HAP-1 (cell line): ENCODE measurements at regions not wholly inside any gene's neighbourhood (a gene's known extent, or its start where the extent isn't known, plus 50 kb on each side); places are given as distances from the start of the nearest gene placed in this dataset.

Source experiments
- DNase-seq, 2 experiments: peaks; one replicate each; pipeline ENCODE4 v3.0.0-alpha.2; 2016 to 2020; ENCODE audit warnings: low spot score in 2 of 2
- H3K27me3 ChIP-seq: fragments of 250-450 bp; sonication (Bioruptor Pico); 2 replicates; pipeline ENCODE4 v1.5.1; 2020; ENCODE audit warnings: low read depth, mild to moderate bottlenecking, moderate library complexity
- H3K36me3 ChIP-seq: fragments of 250-450 bp; sonication (Bioruptor Pico); replicated peaks from 2 replicates; pipeline ENCODE4 v1.5.1; 2020; ENCODE audit warnings: mild to moderate bottlenecking
- H3K4me1 ChIP-seq: fragments of 250-450 bp; sonication (Bioruptor Pico); 2 replicates; pipeline ENCODE4 v1.5.1; 2020; ENCODE audit warnings: mild to moderate bottlenecking
- H3K4me3 ChIP-seq: fragments of 250-450 bp; sonication (Bioruptor Pico); 2 replicates; pipeline ENCODE4 v1.5.1; 2020; ENCODE audit warnings: mild to moderate bottlenecking, moderate library complexity
- H3K9me3 ChIP-seq: fragments of 250-450 bp; sonication (Bioruptor Pico); 2 replicates; pipeline ENCODE4 v1.5.1; 2020; ENCODE audit warnings: mild to moderate bottlenecking, moderate library complexity
- in situ Hi-C: fragments of 300-500 bp; cut with MboI; formaldehyde crosslinking; loops from 3 replicates; pipeline ENCODE4 v1.14.3; 2020; ENCODE audit warnings: low sequenced_read_pairs, inconsistent platforms, mixed read lengths

- Histone ChIP-seq H3K4me1 (peaks cover 36% of the 10 kb centered on the region), H3K36me3 (no peaks in the 10 kb centered on the region), H3K9me3 (no peaks in the 10 kb centered on the region), H3K27me3 (no peaks in the 10 kb centered on the region; the same call in 1 of the 2 replicates), H3K4me3 (no peak overlapping the region)
- peak; percentile 35 to 65 for DNase-seq
- in situ Hi-C loops: no loop called here
Observed at GRCh38 chr2:64214281-64215115, 70.3 kb upstream of the PELI1 start.

- Histone ChIP-seq H3K9me3 (no peaks in the 10 kb centered on the region), H3K27me3 (peaks cover 5% of the 10 kb centered on the region), H3K36me3 (no peaks in the 10 kb centered on the region), H3K4me3 (no peak overlapping the region), H3K4me1 (peaks cover 34% of the 10 kb centered on the region)
- in situ Hi-C loops: no loop called here
- no peak for DNase-seq
Observed at GRCh38 chr2:64217198-64217869, 73.1 kb upstream of the PELI1 start.

GRCh38 chr2:64218137-64218802, 74.0 kb upstream of the PELI1 start:
- no peaks in the 10 kb centered on the region for H3K36me3 ChIP-seq
- H3K27me3 ChIP-seq: peaks cover 5% of the 10 kb centered on the region
- peaks cover 25% of the 10 kb centered on the region for H3K4me1 ChIP-seq
- no peaks in the 10 kb centered on the region for H3K9me3 ChIP-seq
- in situ Hi-C loops: no loop called here
- no peak overlapping the region for H3K4me3 ChIP-seq
- no peak for DNase-seq

- Histone ChIP-seq H3K27me3 (peaks cover 5% of the 10 kb centered on the region), H3K36me3 (no peaks in the 10 kb centered on the region), H3K4me1 (peaks cover 16% of the 10 kb centered on the region), H3K9me3 (no peaks in the 10 kb centered on the region), H3K4me3 (no peak overlapping the region)
- in situ Hi-C loops: no loop called here
- no peak for DNase-seq
Observed at GRCh38 chr2:64219149-64219548, 74.9 kb upstream of the PELI1 start.

- DNase-seq: no peak
- Histone ChIP-seq H3K9me3 (no peaks in the 10 kb centered on the region), H3K36me3 (no peaks in the 10 kb centered on the region), H3K4me1 (peaks cover 5% of the 10 kb centered on the region), H3K4me3 (no peak overlapping the region), H3K27me3 (peaks cover 5% of the 10 kb centered on the region)
- in situ Hi-C loops: no loop called here
Observed at GRCh38 chr2:64220265-64220664, 76.0 kb upstream of the PELI1 start.

GRCh38 chr2:64220894-64221617, 76.8 kb upstream of the PELI1 start:
- no peak for DNase-seq
- in situ Hi-C loops: no loop called here
- H3K36me3 ChIP-seq: no peaks in the 10 kb centered on the region
- H3K4me1 ChIP-seq: peaks cover 3% of the 10 kb centered on the region; the same call in 1 of the 2 replicates
- no peak overlapping the region for H3K4me3 ChIP-seq
- no peaks in the 10 kb centered on the region for H3K9me3 ChIP-seq
- H3K27me3 ChIP-seq: peaks cover 5% of the 10 kb centered on the region

GRCh38 chr2:64221935-64222334, 77.7 kb upstream of the PELI1 start:
- H3K4me1 ChIP-seq: peaks cover 3% of the 10 kb centered on the region; the same call in 1 of the 2 replicates
- DNase-seq: no peak
- in situ Hi-C loops: no loop called here

GRCh38 chr2:64222351-64222750, 78.1 kb upstream of the PELI1 start:
- Histone ChIP-seq H3K4me1 (peaks cover 5% of the 10 kb centered on the region), H3K9me3 (no peaks in the 10 kb centered on the region), H3K4me3 (no peak overlapping the region), H3K36me3 (no peaks in the 10 kb centered on the region), H3K27me3 (peaks cover 5% of the 10 kb centered on the region)
- in situ Hi-C loops: no loop called here
- no peak for DNase-seq

More at GRCh38 chr2:64221935-64222334, 77.7 kb upstream of the PELI1 start:
- Histone ChIP-seq H3K36me3 (no peaks in the 10 kb centered on the region), H3K4me3 (no peak overlapping the region), H3K9me3 (no peaks in the 10 kb centered on the region), H3K27me3 (peaks cover 5% of the 10 kb centered on the region)

- Histone ChIP-seq H3K4me1 (peaks cover 11% of the 10 kb centered on the region), H3K36me3 (no peaks in the 10 kb centered on the region), H3K27me3 (peaks cover 5% of the 10 kb centered on the region), H3K9me3 (no peaks in the 10 kb centered on the region), H3K4me3 (no peak overlapping the region)
- no peak for DNase-seq
- in situ Hi-C loops: no loop called here
Observed at GRCh38 chr2:64223055-64223454, 78.8 kb upstream of the PELI1 start.

GRCh38 chr2:64225491-64225890, 81.3 kb upstream of the PELI1 start:
- in situ Hi-C loops: no loop called here
- Histone ChIP-seq H3K36me3 (no peaks in the 10 kb centered on the region), H3K9me3 (no peaks in the 10 kb centered on the region), H3K27me3 (no peaks in the 10 kb centered on the region), H3K4me1 (peaks cover 20% of the 10 kb centered on the region), H3K4me3 (no peak overlapping the region)
- DNase-seq: no peak

GRCh38 chr2:64226611-64227010, 82.4 kb upstream of the PELI1 start:
- no peaks in the 10 kb centered on the region for H3K9me3 ChIP-seq
- no peaks in the 10 kb centered on the region for H3K36me3 ChIP-seq
- in situ Hi-C loops: no loop called here
- peaks cover 17% of the 10 kb centered on the region for H3K4me1 ChIP-seq
- H3K4me3 ChIP-seq: no peak overlapping the region
- H3K27me3 ChIP-seq: no peaks in the 10 kb centered on the region
- DNase-seq: no peak

GRCh38 chr2:64227603-64228125, 83.4 kb upstream of the PELI1 start:
- H3K27me3 ChIP-seq: no peaks in the 10 kb centered on the region
- in situ Hi-C loops: no loop called here
- H3K36me3 ChIP-seq: no peaks in the 10 kb centered on the region
- peak overlapping the region; percentile 17 for H3K4me3 ChIP-seq
- DNase-seq: no peak
- peaks cover 17% of the 10 kb centered on the region for H3K4me1 ChIP-seq
- no peaks in the 10 kb centered on the region for H3K9me3 ChIP-seq

GRCh38 chr2:64228126-64228678, 84.0 kb upstream of the PELI1 start:
- Histone ChIP-seq H3K27me3 (no peaks in the 10 kb centered on the region), H3K36me3 (no peaks in the 10 kb centered on the region), H3K9me3 (no peaks in the 10 kb centered on the region), H3K4me3 (peak overlapping the region; percentile 17), H3K4me1 (peaks cover 17% of the 10 kb centered on the region)
- in situ Hi-C loops: no loop called here
- DNase-seq: peak; percentile 90 to 93
